SH-SY5Y (cell line): ENCODE measurements at regions not wholly inside any gene's neighbourhood (a gene's known extent, or its start where the extent isn't known, plus 50 kb on each side); places are given as distances from the start of the nearest gene placed in this dataset.

Experiments
- GATA2 ChIP-seq: IDR thresholded peaks from 2 replicates; pipeline ENCODE4 v1.6.1; 2011; ENCODE audit warnings: mild to moderate bottlenecking, low read depth, low read length
- GATA3 ChIP-seq: IDR thresholded peaks from 2 replicates; pipeline ENCODE4 v1.6.1; 2011; ENCODE audit warnings: low read depth, mild to moderate bottlenecking, low read length, moderate library complexity

- TF ChIP-seq GATA3 (no peak), GATA2 (no peak)
Observed at GRCh38 chr22:34017205-34017604, 96.9 kb upstream of the LARGE1 start.
